GM23248 (cell line): ENCODE measurements at regions not wholly inside any gene's neighbourhood (a gene's known extent, or its start where the extent isn't known, plus 50 kb on each side); places are given as distances from the start of the nearest gene placed in this dataset.

ENCODE experiments used
- DNase-seq: peaks from one replicate; pipeline ENCODE4 v3.0.0-alpha.2; 2015
- H2AFZ ChIP-seq: fragments of 200-600 bp; sonication (generic); 2 replicates; pipeline ENCODE4 v1.6.1; 2016; ENCODE audit warnings: antibody characterized with exemption
- H3F3A ChIP-seq: fragments of 200-600 bp; sonication (generic); 2 replicates; pipeline ENCODE4 v1.6.1; 2016; ENCODE audit warnings: mild to moderate bottlenecking, antibody characterized with exemption, mixed run types; ENCODE audit not compliant: insufficient read depth
- H3K27ac ChIP-seq: fragments of 200-600 bp; sonication (generic); 2 replicates; pipeline ENCODE4 v1.5.1; 2016; ENCODE audit warnings: mild to moderate bottlenecking
- H3K27me3 ChIP-seq: fragments of 200-600 bp; sonication (generic); replicated peaks from 2 replicates; pipeline ENCODE4 v1.6.1; 2016; ENCODE audit warnings: mild to moderate bottlenecking; ENCODE audit not compliant: insufficient read depth
- H3K36me3 ChIP-seq: fragments of 200-600 bp; sonication (generic); 2 replicates; pipeline ENCODE4 v1.6.1; 2016; ENCODE audit warnings: low read depth, mild to moderate bottlenecking
- H3K4me1 ChIP-seq: fragments of 200-600 bp; sonication (generic); 2 replicates; pipeline ENCODE4 v1.6.1; 2016; ENCODE audit warnings: mild to moderate bottlenecking; ENCODE audit not compliant: insufficient read depth
- H3K4me2 ChIP-seq: fragments of 200-600 bp; sonication (generic); one replicate; pipeline ENCODE4 v1.6.1; 2016; ENCODE audit warnings: mild to moderate bottlenecking; ENCODE audit not compliant: unreplicated experiment
- H3K4me3 ChIP-seq: fragments of 200-600 bp; sonication (generic); 2 replicates; pipeline ENCODE4 v1.5.1; 2016; ENCODE audit warnings: mild to moderate bottlenecking
- H3K79me2 ChIP-seq: fragments of 200-600 bp; sonication (generic); 2 replicates; pipeline ENCODE4 v1.6.1; 2016; ENCODE audit warnings: mild to moderate bottlenecking; ENCODE audit not compliant: insufficient read depth
- H3K9ac ChIP-seq: fragments of 200-600 bp; sonication (generic); 2 replicates; pipeline ENCODE4 v1.6.1; 2016; ENCODE audit warnings: mild to moderate bottlenecking
- H3K9me2 ChIP-seq: fragments of 200-600 bp; sonication (generic); 2 replicates; pipeline ENCODE4 v1.6.1; 2016; ENCODE audit warnings: mixed run types, mild to moderate bottlenecking, moderate library complexity; ENCODE audit not compliant: insufficient read depth
- H3K9me3 ChIP-seq: fragments of 200-600 bp; sonication (generic); one replicate; pipeline ENCODE4 v1.6.1; 2017; ENCODE audit warnings: low read depth
- H4K20me1 ChIP-seq: fragments of 200-600 bp; sonication (generic); 2 replicates; pipeline ENCODE4 v1.6.0; 2016; ENCODE audit not compliant: insufficient read depth
- EZH2 ChIP-seq: fragments of 200-600 bp; sonication (generic); IDR thresholded peaks from 2 replicates; pipeline ENCODE4 v1.6.1; 2018; ENCODE audit warnings: antibody characterized with exemption, mild to moderate bottlenecking; ENCODE audit not compliant: insufficient read depth, poor library complexity, severe bottlenecking
- EZH2phosphoT487 ChIP-seq: fragments of 200-600 bp; sonication (generic); IDR thresholded peaks from 2 replicates; pipeline ENCODE4 v1.6.1; 2018; ENCODE audit warnings: antibody characterized with exemption, moderate library complexity, mild to moderate bottlenecking, low read depth; ENCODE audit not compliant: insufficient read depth
- WGBS, 2 experiments: methylation state at CpG; one replicate each; pipeline ENCODE4 v1.1.6; 2015 to 2017; ENCODE audit warnings: low lambda C conversion rate in 2 of 2, low coverage in 1 of 2; ENCODE audit errors: missing lambda C conversion rate in 2 of 2; 5-methylcytosine and 5-hydroxymethylcytosine counted together
- in situ Hi-C: fragments of 300-500 bp; cut with MboI; formaldehyde crosslinking; loops from 2 replicates; pipeline ENCODE4 v1.15.0; 2020

DNA sequence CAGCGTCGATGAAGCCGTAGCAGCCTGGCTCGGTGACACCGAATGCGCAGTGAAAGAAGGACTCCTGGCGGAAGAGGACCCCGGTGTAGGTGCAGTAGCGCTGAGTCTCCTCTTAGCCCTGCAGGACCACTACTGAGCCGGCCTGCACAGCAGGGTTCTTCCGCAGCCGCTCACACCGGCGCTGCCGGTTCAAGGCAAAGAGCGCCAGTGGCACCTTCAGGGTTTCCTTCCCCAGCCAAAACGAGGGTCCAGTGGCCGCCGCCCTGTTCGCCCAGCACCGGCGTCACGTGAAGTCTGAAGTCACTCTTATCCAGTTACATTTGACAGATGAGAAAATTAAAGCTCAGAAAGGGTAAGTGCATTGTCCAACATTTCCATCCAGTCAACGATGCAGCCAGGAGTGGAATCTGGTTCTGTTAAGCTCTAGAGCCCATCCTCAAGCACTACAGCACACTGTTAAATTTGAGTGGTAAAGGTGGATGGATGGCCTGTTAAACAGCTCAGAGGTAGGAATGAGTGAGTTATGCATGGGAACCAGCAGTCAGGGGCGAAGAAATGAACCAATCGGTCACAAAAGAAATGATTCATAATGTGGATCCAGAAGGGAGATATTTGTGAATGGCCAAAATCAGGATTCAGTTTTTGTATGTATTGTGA lies 50.2 kb upstream of the SMIM36 start:
- no peak overlapping the region for H3K4me3 ChIP-seq
- no peak for TF ChIP-seq EZH2
- TF ChIP-seq EZH2phosphoT487, result no peak
- no peak for DNase-seq

More for the DNA sequence above, 50.2 kb upstream of the SMIM36 start:
- Histone ChIP-seq H3F3A (0 out of 2 replicates have a peak, but pooled peaks cover 7% of the 10 kb centered on the region), H2AFZ (no peak overlapping the region), H4K20me1 (no peaks in the 10 kb centered on the region), H3K27me3 (no peaks in the 10 kb centered on the region), H3K9me2 (no peaks in the 10 kb centered on the region), H3K4me1 (peaks cover 11% of the 10 kb centered on the region), H3K9ac (no peak overlapping the region), H3K27ac (no peak overlapping the region), H3K9me3 (no peaks in the 10 kb centered on the region), H3K36me3 (no peaks in the 10 kb centered on the region), H3K4me2 (no peak overlapping the region), H3K79me2 (no peaks in the 10 kb centered on the region)
- in situ Hi-C loops, result no loop called here
- WGBS, 2 experiments, result 86 to 89% methylated on average over 26 of the region's 26 CpGs
